HEK293T (cell line): ENCODE measurements at regions not wholly inside any gene's neighbourhood (a gene's known extent, or its start where the extent isn't known, plus 50 kb on each side); places are given as distances from the start of the nearest gene placed in this dataset.

Source experiments
- BHLHE40 ChIP-seq: fragments of 450-650 bp; IDR thresholded peaks from 2 replicates; pipeline ENCODE4 v1.6.1; 2016; ENCODE audit warnings: mild to moderate bottlenecking, moderate library complexity, borderline replicate concordance
- ELF4 ChIP-seq: fragments of 450-650 bp; IDR thresholded peaks from 2 replicates; pipeline ENCODE4 v1.6.1; 2017; ENCODE audit warnings: antibody characterized with exemption
- FOXA1 ChIP-seq: fragments of 450-650 bp; IDR thresholded peaks from 2 replicates; pipeline ENCODE4 v1.6.1; 2016; ENCODE audit warnings: mild to moderate bottlenecking
- FOXK2 ChIP-seq: fragments of 450-650 bp; IDR thresholded peaks from 2 replicates; pipeline ENCODE4 v1.6.1; 2016; ENCODE audit warnings: mild to moderate bottlenecking
- HDGF ChIP-seq: fragments of 450-650 bp; IDR thresholded peaks from 2 replicates; pipeline ENCODE4 v1.6.1; 2017; ENCODE audit warnings: antibody characterized with exemption, borderline replicate concordance
- NFRKB ChIP-seq: fragments of 450-650 bp; IDR thresholded peaks from 2 replicates; pipeline ENCODE4 v1.6.1; 2016; ENCODE audit warnings: mild to moderate bottlenecking, moderate library complexity
- SP1 ChIP-seq: fragments of 450-650 bp; IDR thresholded peaks from 2 replicates; pipeline ENCODE4 v1.6.1; 2017
- SUZ12 ChIP-seq: fragments of 450-650 bp; IDR thresholded peaks from 2 replicates; pipeline ENCODE4 v1.6.1; 2016; ENCODE audit warnings: mild to moderate bottlenecking
- TARDBP ChIP-seq: fragments of 450-650 bp; IDR thresholded peaks from 2 replicates; pipeline ENCODE4 v1.6.1; 2016
- ZNF384 ChIP-seq: fragments of 450-650 bp; IDR thresholded peaks from 2 replicates; pipeline ENCODE4 v1.6.1; 2016

DNA sequence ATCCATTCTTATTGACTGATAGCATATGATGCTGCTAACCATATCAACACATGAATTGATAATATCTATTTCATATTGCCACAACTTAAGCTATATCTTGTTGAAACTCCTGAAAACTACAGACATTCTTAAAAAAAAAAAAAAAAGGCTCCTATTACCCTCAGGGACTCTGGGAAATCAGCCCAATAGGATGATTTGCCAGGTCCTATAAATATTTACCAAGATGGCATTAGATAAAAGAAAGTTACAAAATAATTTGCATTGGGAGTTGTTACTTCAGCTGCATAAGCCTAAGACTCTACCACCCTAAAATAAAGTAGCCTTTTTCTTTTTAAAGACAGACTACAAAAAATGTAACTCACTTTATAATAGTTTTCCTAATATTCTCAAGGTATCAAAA is 84.4 kb downstream of the CDO1 start:
- no peak for TF ChIP-seq NFRKB
- TF ChIP-seq TARDBP, result no peak
- TF ChIP-seq BHLHE40, result no peak
- no peak for TF ChIP-seq ELF4
- no peak for TF ChIP-seq SP1
- no peak for TF ChIP-seq ZNF384
- no peak for TF ChIP-seq SUZ12
- no peak for TF ChIP-seq FOXK2
- TF ChIP-seq HDGF, result no peak
- no peak for TF ChIP-seq FOXA1
